H9 (cell line): ENCODE measurements at regions not wholly inside any gene's neighbourhood (a gene's known extent, or its start where the extent isn't known, plus 50 kb on each side); places are given as distances from the start of the nearest gene placed in this dataset.

ENCODE experiments used
- DNase-seq: peaks from one replicate; pipeline ENCODE4 v3.0.0-alpha.2; 2017
- H2AFZ ChIP-seq: one replicate; pipeline ENCODE4 v1.6.1; 2013; ENCODE audit warnings: mild to moderate bottlenecking, low read length, control low read depth, moderate library complexity
- H2AK5ac ChIP-seq: 2 replicates; pipeline ENCODE4 v1.6.1; 2013; ENCODE audit warnings: low read length, control low read depth, mixed read lengths; ENCODE audit not compliant: insufficient read length
- H2BK120ac ChIP-seq: one replicate; pipeline ENCODE4 v1.6.1; 2013; ENCODE audit warnings: low read depth, mild to moderate bottlenecking, low read length, control low read depth, inconsistent platforms; ENCODE audit not compliant: poor library complexity, severe bottlenecking
- H2BK12ac ChIP-seq: 2 replicates; pipeline ENCODE4 v1.6.1; 2013; ENCODE audit warnings: low read length, control low read depth, mixed read lengths, low read depth; ENCODE audit not compliant: insufficient read length
- H2BK15ac ChIP-seq: 2 replicates; pipeline ENCODE4 v1.6.1; 2013; ENCODE audit warnings: low read depth, low read length, control low read depth
- H2BK20ac ChIP-seq: one replicate; pipeline ENCODE4 v1.6.1; 2013; ENCODE audit warnings: low read depth, mild to moderate bottlenecking, low read length, control low read depth, inconsistent platforms; ENCODE audit not compliant: poor library complexity, severe bottlenecking
- H2BK5ac ChIP-seq: 2 replicates; pipeline ENCODE4 v1.6.1; 2013; ENCODE audit warnings: low read length, control low read depth, mixed read lengths; ENCODE audit not compliant: insufficient read length
- H3K14ac ChIP-seq: 2 replicates; pipeline ENCODE4 v1.6.1; 2013; ENCODE audit warnings: low read length, control low read depth; ENCODE audit not compliant: insufficient read depth
- H3K18ac ChIP-seq: 2 replicates; pipeline ENCODE4 v1.6.1; 2013; ENCODE audit warnings: low read depth, mild to moderate bottlenecking, mixed read lengths, low read length, control low read depth; ENCODE audit not compliant: insufficient read length
- H3K23ac ChIP-seq: 2 replicates; pipeline ENCODE4 v1.6.1; 2013; ENCODE audit warnings: low read length, control low read depth, mixed read lengths, low read depth; ENCODE audit not compliant: insufficient read length
- H3K23me2 ChIP-seq: 2 replicates; pipeline ENCODE4 v1.6.1; 2013; ENCODE audit warnings: low read depth, mild to moderate bottlenecking, mixed read lengths, low read length, control low read depth; ENCODE audit not compliant: insufficient read length, poor library complexity, severe bottlenecking
- H3K27ac ChIP-seq: 2 replicates; pipeline ENCODE4 v1.5.1; 2013; ENCODE audit warnings: low read length, control low read depth, mixed read lengths, low read depth; ENCODE audit not compliant: insufficient read length
- H3K27me3 ChIP-seq: 2 replicates; pipeline ENCODE4 v1.6.1; 2013; ENCODE audit warnings: low read length, control low read depth, inconsistent platforms; ENCODE audit not compliant: insufficient read depth
- H3K4ac ChIP-seq: 2 replicates; pipeline ENCODE4 v1.6.1; 2013; ENCODE audit warnings: low read depth, mild to moderate bottlenecking, control low read depth, inconsistent platforms, low read length, moderate library complexity
- H3K4me1 ChIP-seq: 2 replicates; pipeline ENCODE4 v1.6.1; 2013; ENCODE audit warnings: low read length, control low read depth, inconsistent platforms; ENCODE audit not compliant: insufficient read depth
- H3K4me2 ChIP-seq: 2 replicates; pipeline ENCODE4 v1.6.1; 2013; ENCODE audit warnings: low read length, control low read depth, mixed read lengths; ENCODE audit not compliant: insufficient read length, insufficient read depth
- H3K56ac ChIP-seq: 2 replicates; pipeline ENCODE4 v1.6.1; 2013; ENCODE audit warnings: low read depth, mild to moderate bottlenecking, mixed read lengths, low read length, control low read depth; ENCODE audit not compliant: insufficient read length
- H3K79me1 ChIP-seq: 2 replicates; pipeline ENCODE4 v1.6.1; 2013; ENCODE audit warnings: low read depth, mild to moderate bottlenecking, moderate library complexity, low read length, control low read depth, inconsistent platforms; ENCODE audit not compliant: insufficient read depth, poor library complexity, severe bottlenecking
- H3K79me2 ChIP-seq: 2 replicates; pipeline ENCODE4 v1.6.1; 2013; ENCODE audit warnings: low read length, control low read depth, inconsistent platforms; ENCODE audit not compliant: insufficient read depth
- H3K9ac ChIP-seq: 2 replicates; pipeline ENCODE4 v1.6.1; 2013; ENCODE audit warnings: low read length, control low read depth, mixed read lengths; ENCODE audit not compliant: insufficient read length; ENCODE audit errors: extremely low read depth
- H3K9me3 ChIP-seq: one replicate; pipeline ENCODE4 v1.6.1; 2013; ENCODE audit warnings: low read depth, low read length, inconsistent platforms; ENCODE audit not compliant: control insufficient read depth
- H3T11ph ChIP-seq: one replicate; pipeline ENCODE4 v1.6.1; 2013; ENCODE audit warnings: mild to moderate bottlenecking, low read length, control low read depth, inconsistent platforms
- H4K20me1 ChIP-seq: one replicate; pipeline ENCODE4 v1.6.1; 2013; ENCODE audit not compliant: control insufficient read depth, insufficient read length, insufficient read depth
- H4K5ac ChIP-seq: 2 replicates; pipeline ENCODE4 v1.6.1; 2013; ENCODE audit warnings: low read depth, mild to moderate bottlenecking, mixed read lengths, low read length, control low read depth; ENCODE audit not compliant: insufficient read length
- H4K8ac ChIP-seq: replicated peaks from 2 replicates; pipeline ENCODE4 v1.6.1; 2013; ENCODE audit warnings: low read length, control low read depth, mixed read lengths, low read depth; ENCODE audit not compliant: insufficient read length
- H4K91ac ChIP-seq: 2 replicates; pipeline ENCODE4 v1.6.1; 2013; ENCODE audit warnings: low read depth, mild to moderate bottlenecking, moderate library complexity, mixed read lengths, low read length, control low read depth; ENCODE audit not compliant: insufficient read length
- H3K27ac Mint-ChIP-seq, 3 experiments: 2 replicates in 2 of 3; 3 replicates in 1 of 3; pipeline ENCODE4 v1.8.0; 2020 to 2021; ENCODE audit warnings: mixed read lengths in 3 of 3, mild to moderate bottlenecking in 1 of 3, moderate library complexity in 1 of 3
- H3K27me3 Mint-ChIP-seq: 2 replicates; pipeline ENCODE4 v1.8.0; 2021; ENCODE audit warnings: low read depth, mild to moderate bottlenecking, moderate library complexity, mixed read lengths
- H3K36me3 Mint-ChIP-seq, 3 experiments: 2 replicates in 2 of 3; 3 replicates in 1 of 3; pipeline ENCODE4 v1.8.0; 2020 to 2021; ENCODE audit warnings: low read depth in 3 of 3, mixed read lengths in 3 of 3; ENCODE audit not compliant: insufficient read depth in 1 of 3
- H3K4me1 Mint-ChIP-seq, 2 experiments: 2 replicates each; pipeline ENCODE4 v1.8.0; 2020; ENCODE audit warnings: mixed read lengths in 2 of 2
- H3K4me3 Mint-ChIP-seq, 2 experiments: 2 replicates in 1 of 2; 3 replicates in 1 of 2; pipeline ENCODE4 v1.8.0; 2020 to 2021; ENCODE audit warnings: mild to moderate bottlenecking in 2 of 2, mixed read lengths in 2 of 2, moderate library complexity in 1 of 2
- H3K9me3 Mint-ChIP-seq, 2 experiments: 2 replicates in 1 of 2; 3 replicates in 1 of 2; pipeline ENCODE4 v1.8.0; 2020; ENCODE audit warnings: mild to moderate bottlenecking in 2 of 2, mixed read lengths in 2 of 2, moderate library complexity in 1 of 2
- CTCF ChIP-seq: fragments of 200-600 bp; sonication (generic); conservative IDR thresholded peaks from 3 replicates; pipeline ENCODE4 v1.8.0; 2021; ENCODE audit warnings: antibody characterized with exemption, mild to moderate bottlenecking
- WGBS: extraction: QIAGEN DNeasy Blood & Tissue Kit; methylation state at CpG from one replicate; pipeline ENCODE4 v1.1.7; 2013; ENCODE audit warnings: missing lambda C conversion rate, low lambda C conversion rate, mixed read lengths; ENCODE audit not compliant: insufficient read length; ENCODE audit errors: extremely low coverage; 5-methylcytosine and 5-hydroxymethylcytosine counted together

- Histone ChIP-seq H4K5ac (no peak overlapping the region), H4K20me1 (no peaks in the 10 kb centered on the region), H3K9ac (no peak overlapping the region), H2AFZ (no peak overlapping the region), H3K4me1 (no peaks in the 10 kb centered on the region), H4K91ac (no peak overlapping the region), H2BK120ac (no peak overlapping the region), H3K4me2 (no peak overlapping the region), H3K14ac (no peak overlapping the region), H3K4ac (no peak overlapping the region), H2AK5ac (no peak overlapping the region), H3K9me3 (peaks cover 18% of the 10 kb centered on the region), H3K27me3 (no peaks in the 10 kb centered on the region), H3K27ac (no peak overlapping the region), H3K18ac (no peak overlapping the region), H2BK5ac (no peak overlapping the region), H3K79me2 (no peaks in the 10 kb centered on the region), H3K23me2 (no peaks in the 10 kb centered on the region), H2BK20ac (no peak overlapping the region), H3K23ac (no peak overlapping the region), H4K8ac (no peak overlapping the region), H3K79me1 (no peaks in the 10 kb centered on the region), H3T11ph (no peak overlapping the region), H3K56ac (no peak overlapping the region), H2BK12ac (no peak overlapping the region), H2BK15ac (no peak overlapping the region)
- no peak for DNase-seq
- WGBS = no CpG with 5 or more reads among the region's 6 CpGs
- Mint-ChIP-seq H3K36me3 (peaks cover 5 to 9% (median 5%) of the 10 kb centered on the region in 3 experiments; a peak in 4 of 7 replicates), H3K9me3 (peaks cover 59 to 67% of the 10 kb centered on the region in 2 experiments), H3K27ac (no peak overlapping the region), H3K4me1 (no peaks in the 10 kb centered on the region), H3K4me3 (no peak overlapping the region), H3K27me3 (peaks cover 6% of the 10 kb centered on the region)
- no peak for TF ChIP-seq CTCF
Measured at GRCh38 chrX:19283597-19284339, 60.0 kb upstream of the PDHA1 start.
